Naive thymus-derived CD4-positive, alpha-beta T cell (primary cell): ENCODE measurements at regions not wholly inside any gene's neighbourhood (a gene's known extent, or its start where the extent isn't known, plus 50 kb on each side); places are given as distances from the start of the nearest gene placed in this dataset.
"Not testable (repeated sequence)": the region's sequence is repeated elsewhere in the genome, so short reads cannot be mapped to it uniquely, and the experiment has no call there.

Experiments used
- ATAC-seq: fragments of 150-1000 bp; cut with Tn5 transposase; 2 replicates; pipeline ENCODE4 v1.10.0; 2021; ENCODE audit warnings: mild to moderate bottlenecking, moderate library complexity
- CTCF ChIA-PET: fragments of 350-600 bp; sonication (Branson Sonifier 250); formaldehyde crosslinking; loops from one replicate; lab custom pipeline; 2021; ENCODE audit warnings: antibody characterized with exemption; lab: Charles Lee
- POLR2A ChIA-PET: fragments of 350-600 bp; sonication (Branson Sonifier 250); formaldehyde crosslinking; loops from one replicate; lab custom pipeline; 2021; ENCODE audit warnings: antibody characterized with exemption, inconsistent platforms; lab: Charles Lee
- DNase-seq, 9 donors: peaks; one replicate each; pipeline versions ENCODE4 v3.0.0 to v3.0.0-alpha.2; 2020 to 2022; ENCODE audit warnings: mixed read lengths in 1 of 9
- H3K27ac ChIP-seq: one replicate; pipeline ENCODE4 v1.7.0; 2013; ENCODE audit warnings: mild to moderate bottlenecking, low read depth, low read length, moderate library complexity
- H3K27me3 ChIP-seq, 2 donors: one replicate each; pipeline ENCODE4 v1.7.0; 2013; ENCODE audit warnings: low read length in 2 of 2, mild to moderate bottlenecking in 2 of 2, moderate library complexity in 2 of 2; ENCODE audit not compliant: control insufficient read depth in 2 of 2, insufficient read depth in 2 of 2
- H3K36me3 ChIP-seq, 3 experiments: 1 replicate in 2 of 3; 2 replicates in 1 of 3; pipeline ENCODE4 v1.7.0; 2013; ENCODE audit warnings: low read length in 3 of 3, mild to moderate bottlenecking in 3 of 3, moderate library complexity in 1 of 3; ENCODE audit not compliant: insufficient read depth in 3 of 3, control insufficient read depth in 2 of 3
- H3K4me1 ChIP-seq, 2 donors: one replicate each; pipeline ENCODE4 v1.7.0; 2013; ENCODE audit warnings: low read length in 2 of 2, mild to moderate bottlenecking in 2 of 2, moderate library complexity in 1 of 2; ENCODE audit not compliant: control insufficient read depth in 2 of 2, insufficient read depth in 2 of 2
- H3K4me3 ChIP-seq: 2 replicates; pipeline ENCODE4 v1.7.0; 2013; ENCODE audit warnings: mild to moderate bottlenecking, low read length
- H3K9me3 ChIP-seq, 3 experiments: 1 replicate in 2 of 3; 2 replicates in 1 of 3; pipeline ENCODE4 v1.7.0; 2013; ENCODE audit warnings: low read length in 3 of 3; ENCODE audit not compliant: control insufficient read depth in 2 of 3
- H3K27ac Mint-ChIP-seq, 9 donors: one replicate each; pipeline ENCODE4 v1.8.0; 2020 to 2022; ENCODE audit warnings: mixed read lengths in 9 of 9, mild to moderate bottlenecking in 8 of 9, moderate library complexity in 5 of 9, inconsistent platforms in 2 of 9
- H3K27me3 Mint-ChIP-seq, 5 donors: one replicate each; pipeline ENCODE4 v1.8.0; 2021 to 2022; ENCODE audit warnings: mixed read lengths in 5 of 5, mild to moderate bottlenecking in 1 of 5
- H3K36me3 Mint-ChIP-seq, 5 donors: one replicate each; pipeline ENCODE4 v1.8.0; 2020 to 2022; ENCODE audit warnings: mixed read lengths in 5 of 5, mild to moderate bottlenecking in 3 of 5, inconsistent platforms in 1 of 5
- H3K4me1 Mint-ChIP-seq, 7 donors: one replicate each; pipeline ENCODE4 v1.8.0; 2020 to 2022; ENCODE audit warnings: mixed read lengths in 7 of 7, mild to moderate bottlenecking in 3 of 7, inconsistent platforms in 1 of 7
- H3K4me3 Mint-ChIP-seq, 10 donors: one replicate each; pipeline ENCODE4 v1.8.0; 2020 to 2022; ENCODE audit warnings: mild to moderate bottlenecking in 10 of 10, mixed read lengths in 10 of 10, moderate library complexity in 6 of 10, inconsistent platforms in 2 of 10
- H3K9me3 Mint-ChIP-seq, 11 donors: one replicate each; pipeline ENCODE4 v1.8.0; 2020 to 2022; ENCODE audit warnings: mixed read lengths in 11 of 11, mild to moderate bottlenecking in 4 of 11, inconsistent platforms in 1 of 11, moderate library complexity in 1 of 11
- intact Hi-C, 2 donors: fragments of 100-400 bp; cut with micrococcal nuclease; formaldehyde crosslinking; loops; one replicate each; pipeline ENCODE4 v1.15.1; 2023

DNA sequence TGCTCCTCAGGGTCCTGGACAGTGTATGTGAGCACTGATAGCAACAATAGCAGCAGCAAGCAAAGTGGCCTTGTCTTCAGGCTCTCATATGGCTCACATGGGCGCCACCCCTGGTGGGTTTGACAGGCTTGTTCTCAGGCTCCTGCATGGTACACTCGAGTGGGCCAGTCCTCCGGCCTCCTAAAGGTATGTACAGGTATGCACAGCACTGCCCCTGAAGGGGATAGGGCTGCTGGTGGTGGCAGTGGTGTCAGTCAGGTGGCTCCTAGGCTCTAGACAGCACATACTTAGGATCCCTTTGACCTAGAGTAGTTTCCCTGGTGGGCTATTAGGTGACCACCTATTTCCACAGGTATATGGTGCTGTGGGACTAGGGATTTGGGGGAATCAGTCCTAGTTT lies 79.8 kb downstream of the LGALS9B start:
- H3K27me3 ChIP-seq, DNase-seq, H3K36me3 Mint-ChIP-seq, H3K27me3 Mint-ChIP-seq, H3K9me3 ChIP-seq, H3K4me3 ChIP-seq, intact Hi-C loops, H3K27ac ChIP-seq, H3K9me3 Mint-ChIP-seq, POLR2A ChIA-PET, H3K36me3 ChIP-seq, H3K4me1 ChIP-seq, H3K27ac Mint-ChIP-seq, ATAC-seq, H3K4me1 Mint-ChIP-seq, H3K4me3 Mint-ChIP-seq, CTCF ChIA-PET: not testable (repeated sequence)

GRCh38 chr17:20381358-20382300 lies 85.7 kb downstream of the LGALS9B start:
- intact Hi-C loops, H3K4me1 Mint-ChIP-seq, H3K4me3 ChIP-seq, POLR2A ChIA-PET, CTCF ChIA-PET, H3K36me3 Mint-ChIP-seq, H3K27ac ChIP-seq, H3K4me1 ChIP-seq, H3K27me3 ChIP-seq, H3K9me3 Mint-ChIP-seq, H3K36me3 ChIP-seq, H3K9me3 ChIP-seq: not testable (repeated sequence)
- peaks cover 0 to 13% (median 11%) of the 10 kb centered on the region in 5 donors for H3K27me3 Mint-ChIP-seq
- ATAC-seq (peak; percentile 88), DNase-seq (peak in 8 of 9 donors; percentile 6 to 58 (median 44))
- H3K27ac Mint-ChIP-seq = peak overlapping the region in 2 of 9 donors; percentile 2 to 37
- H3K4me3 Mint-ChIP-seq = peak overlapping the region; percentile 44 to 85 (median 62)

GRCh38 chr17:20380625-20381024 lies 86.7 kb downstream of the LGALS9B start:
- ATAC-seq, H3K4me3 ChIP-seq, DNase-seq, H3K9me3 Mint-ChIP-seq, H3K36me3 ChIP-seq, CTCF ChIA-PET, POLR2A ChIA-PET, H3K4me1 Mint-ChIP-seq, H3K9me3 ChIP-seq, H3K36me3 Mint-ChIP-seq, H3K4me1 ChIP-seq, H3K27ac Mint-ChIP-seq, H3K27me3 ChIP-seq, intact Hi-C loops, H3K4me3 Mint-ChIP-seq, H3K27ac ChIP-seq: not testable (repeated sequence)
- peaks cover 6 to 18% (median 16%) of the 10 kb centered on the region in 5 donors for H3K27me3 Mint-ChIP-seq

- H3K27ac ChIP-seq, H3K9me3 Mint-ChIP-seq, POLR2A ChIA-PET, H3K36me3 Mint-ChIP-seq, H3K27me3 ChIP-seq, ATAC-seq, H3K36me3 ChIP-seq, CTCF ChIA-PET, H3K4me1 Mint-ChIP-seq, intact Hi-C loops, H3K4me1 ChIP-seq, DNase-seq, H3K27ac Mint-ChIP-seq, H3K4me3 Mint-ChIP-seq, H3K9me3 ChIP-seq, H3K4me3 ChIP-seq: not testable (repeated sequence)
- H3K27me3 Mint-ChIP-seq = peaks cover 6 to 19% (median 16%) of the 10 kb centered on the region in 5 donors
These were observed 88.1 kb downstream of the LGALS9B start for GRCh38 chr17:20379251-20379650.

DNA sequence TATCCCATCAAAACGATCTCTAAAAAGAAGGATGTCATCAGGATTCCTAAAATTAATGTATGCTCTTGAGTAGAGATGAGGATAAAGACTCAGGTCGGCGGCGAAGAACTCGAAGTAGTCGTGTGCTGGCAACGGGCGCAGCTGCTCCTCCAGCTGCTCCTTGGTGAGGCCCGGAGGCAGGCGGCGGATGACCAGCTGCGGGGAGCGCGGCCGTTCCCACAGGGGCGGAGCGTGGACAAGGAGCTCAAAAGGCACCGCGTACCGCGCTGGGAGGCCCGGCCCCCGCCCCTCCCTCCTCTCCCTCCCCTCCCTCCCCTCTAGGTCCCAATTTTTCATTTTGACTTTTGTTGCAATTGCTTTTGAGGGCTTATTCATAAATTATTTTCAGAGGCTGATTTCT lies 90.7 kb downstream of the LGALS9B start:
- ATAC-seq, H3K36me3 ChIP-seq, intact Hi-C loops, H3K4me1 Mint-ChIP-seq, H3K4me1 ChIP-seq, POLR2A ChIA-PET, H3K27ac ChIP-seq, H3K27me3 ChIP-seq, H3K36me3 Mint-ChIP-seq, H3K27ac Mint-ChIP-seq, CTCF ChIA-PET, H3K4me3 Mint-ChIP-seq, DNase-seq, H3K4me3 ChIP-seq, H3K9me3 Mint-ChIP-seq, H3K9me3 ChIP-seq: not testable (repeated sequence)
- H3K27me3 Mint-ChIP-seq = peaks cover 6 to 23% (median 16%) of the 10 kb centered on the region in 5 donors

DNA sequence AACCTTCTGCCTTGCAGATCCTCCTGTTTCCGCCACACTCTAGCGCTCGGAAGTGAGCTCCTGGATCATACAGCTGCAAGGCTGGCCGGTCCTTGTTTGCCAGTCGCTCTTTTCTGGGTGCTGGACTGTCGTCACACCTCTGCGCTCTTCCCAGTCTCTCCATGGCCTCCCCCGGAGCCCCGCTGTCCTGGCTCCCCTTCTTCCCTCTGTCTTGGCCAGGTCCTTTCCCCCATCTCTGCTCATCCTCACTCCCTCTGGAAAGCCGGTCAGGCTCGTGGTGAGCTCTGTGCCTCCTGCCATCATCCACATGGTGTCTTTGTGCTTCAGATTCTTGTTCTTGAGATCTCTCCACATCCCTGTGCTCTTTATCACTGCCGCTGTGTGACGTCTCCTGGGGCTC lies 91.6 kb downstream of the LGALS9B start:
- CTCF ChIA-PET, DNase-seq, H3K4me3 Mint-ChIP-seq, H3K27me3 ChIP-seq, H3K9me3 ChIP-seq, intact Hi-C loops, ATAC-seq, H3K27ac Mint-ChIP-seq, H3K27ac ChIP-seq, H3K4me1 ChIP-seq, POLR2A ChIA-PET, H3K9me3 Mint-ChIP-seq, H3K36me3 Mint-ChIP-seq, H3K36me3 ChIP-seq, H3K4me3 ChIP-seq, H3K4me1 Mint-ChIP-seq: not testable (repeated sequence)
- H3K27me3 Mint-ChIP-seq = peaks cover 6 to 16% (median 16%) of the 10 kb centered on the region in 5 donors
